ENCODE measurements at regions not wholly inside any gene's neighbourhood (a gene's known extent, or its start where the extent isn't known, plus 50 kb on each side); places are given as distances from the start of the nearest gene placed in this dataset.
A peak's percentile ranks its signal among the peaks of the same experiment; 100 is the strongest.

DNA sequence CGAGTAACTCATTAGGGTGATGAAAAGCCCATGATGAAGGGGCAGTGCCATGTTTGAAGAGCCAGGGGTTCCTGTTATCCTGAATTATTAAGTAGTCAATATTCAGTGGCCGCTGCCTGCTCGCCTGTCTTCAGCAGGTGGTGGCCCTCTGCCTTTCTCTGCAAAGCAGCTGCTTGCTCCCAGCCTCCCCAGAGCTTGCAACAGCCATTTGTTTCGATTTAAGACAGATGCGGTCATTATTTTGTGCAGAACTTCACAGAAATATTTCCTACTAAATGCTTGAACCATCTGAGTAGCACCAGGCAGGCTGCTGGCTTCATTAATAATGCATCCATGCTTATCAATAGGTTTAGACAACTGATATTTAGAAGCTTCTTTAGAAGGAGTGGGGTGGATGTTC lies 104.3 kb upstream of the TTC29 start:
- no peaks in the 10 kb centered on the region for H3K27me3 ChIP-seq
- H3K9me3 ChIP-seq = no peaks in the 10 kb centered on the region
- no peak overlapping the region for H3K4me3 ChIP-seq
- TF ChIP-seq POLR2A (IDR thresholded peaks at IDR 0.05) = no peak
- no peak for TF ChIP-seq CTCF (IDR thresholded peaks at IDR 0.05)
- TF ChIP-seq POLR2AphosphoS5 (IDR thresholded peaks at IDR 0.05) = no peak
- H3K36me3 ChIP-seq = no peaks in the 10 kb centered on the region
- H3K4me1 ChIP-seq = no peaks in the 10 kb centered on the region
- no peak for DNase-seq (ENCODE audit: low spot score in 2 of 2)
- intact Hi-C loops (cut with DNase I; ENCODE audit: low total_unique reads) = no loop called here
- no peak overlapping the region for H3K27ac ChIP-seq

DNA sequence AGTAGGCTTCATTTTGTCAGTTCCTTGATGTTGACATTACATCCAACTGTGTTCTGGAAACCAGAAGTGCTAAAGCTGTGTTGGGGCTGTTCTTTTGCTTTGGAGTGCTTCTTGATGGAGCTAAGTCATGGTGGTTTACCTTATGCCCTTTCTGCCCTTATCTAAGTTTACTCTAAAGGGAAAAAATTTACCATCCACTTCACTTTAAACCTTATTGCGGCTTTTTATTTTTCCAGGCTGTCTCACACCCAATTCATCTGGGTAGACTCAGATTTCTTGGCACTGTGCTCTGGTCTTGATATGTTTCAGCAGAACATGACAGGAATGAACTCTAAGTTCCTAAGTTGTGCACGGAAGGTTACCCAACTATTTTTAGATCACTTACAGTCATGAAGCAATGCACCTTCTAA lies 104.7 kb upstream of the TTC29 start:
- no peak for DNase-seq (ENCODE audit: low spot score in 2 of 2)
- Histone ChIP-seq H3K4me3 (no peak overlapping the region), H3K4me1 (no peaks in the 10 kb centered on the region), H3K9me3 (no peaks in the 10 kb centered on the region), H3K27me3 (no peaks in the 10 kb centered on the region), H3K27ac (no peak overlapping the region), H3K36me3 (no peaks in the 10 kb centered on the region)
- intact Hi-C loops (cut with DNase I; ENCODE audit: low total_unique reads) = no loop called here
- TF ChIP-seq POLR2A (IDR thresholded peaks at IDR 0.05) = no peak
- TF ChIP-seq CTCF (IDR thresholded peaks at IDR 0.05) = no peak
- TF ChIP-seq POLR2AphosphoS5 (IDR thresholded peaks at IDR 0.05) = no peak

- H3K4me3 ChIP-seq = no peak overlapping the region
- H3K4me1 ChIP-seq = no peaks in the 10 kb centered on the region
- no peaks in the 10 kb centered on the region for H3K27me3 ChIP-seq
- no peak overlapping the region for H3K27ac ChIP-seq
- H3K9me3 ChIP-seq = no peaks in the 10 kb centered on the region
- intact Hi-C loops (cut with DNase I; ENCODE audit: low total_unique reads) = no loop called here
- no peaks in the 10 kb centered on the region for H3K36me3 ChIP-seq
- no peak for TF ChIP-seq POLR2A (IDR thresholded peaks at IDR 0.05)
- DNase-seq (ENCODE audit: low spot score in 2 of 2) = no peak
Measured at GRCh38 chr4:147052361-147052760, 106.7 kb upstream of the TTC29 start.

DNA sequence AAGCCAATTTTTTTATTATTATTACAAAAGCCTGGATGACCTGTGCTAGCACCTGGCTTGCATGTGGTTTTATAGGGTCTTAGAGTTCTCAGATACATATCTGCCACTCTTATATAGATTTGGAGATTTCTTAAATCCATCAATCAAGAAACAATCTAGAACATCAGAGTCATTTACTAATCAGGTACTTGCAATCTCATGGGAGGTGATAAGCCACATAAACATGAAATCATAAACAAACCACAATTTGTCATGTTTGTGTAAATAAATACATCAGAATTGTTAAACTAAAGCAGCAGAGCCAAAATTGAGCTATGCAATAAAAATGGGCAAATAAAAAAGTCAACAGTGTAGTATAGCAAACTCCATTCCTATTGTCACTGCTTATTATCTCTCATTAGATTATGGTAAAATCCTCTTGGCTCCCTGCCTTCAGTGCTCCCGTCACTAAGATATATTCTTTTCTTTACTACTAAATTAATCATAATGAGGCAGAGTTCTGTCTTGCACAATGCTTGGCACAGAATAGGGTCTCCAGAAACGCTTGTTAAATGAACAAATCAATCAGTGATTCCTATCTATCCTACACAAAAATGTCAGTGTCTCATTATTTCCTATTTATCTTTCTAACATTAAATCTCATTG lies 108.7 kb upstream of the TTC29 start:
- Histone ChIP-seq H3K4me1 (no peaks in the 10 kb centered on the region), H3K27ac (no peak overlapping the region), H3K9me3 (no peaks in the 10 kb centered on the region), H3K4me3 (no peak overlapping the region), H3K36me3 (no peaks in the 10 kb centered on the region), H3K27me3 (no peaks in the 10 kb centered on the region)
- no peak for DNase-seq (ENCODE audit: low spot score in 2 of 2)
- intact Hi-C loops (cut with DNase I; ENCODE audit: low total_unique reads) = no loop called here
- TF ChIP-seq POLR2AphosphoS5 (IDR thresholded peaks at IDR 0.05) (no peak), CTCF (IDR thresholded peaks at IDR 0.05) (no peak), POLR2A (IDR thresholded peaks at IDR 0.05) (no peak)

DNA sequence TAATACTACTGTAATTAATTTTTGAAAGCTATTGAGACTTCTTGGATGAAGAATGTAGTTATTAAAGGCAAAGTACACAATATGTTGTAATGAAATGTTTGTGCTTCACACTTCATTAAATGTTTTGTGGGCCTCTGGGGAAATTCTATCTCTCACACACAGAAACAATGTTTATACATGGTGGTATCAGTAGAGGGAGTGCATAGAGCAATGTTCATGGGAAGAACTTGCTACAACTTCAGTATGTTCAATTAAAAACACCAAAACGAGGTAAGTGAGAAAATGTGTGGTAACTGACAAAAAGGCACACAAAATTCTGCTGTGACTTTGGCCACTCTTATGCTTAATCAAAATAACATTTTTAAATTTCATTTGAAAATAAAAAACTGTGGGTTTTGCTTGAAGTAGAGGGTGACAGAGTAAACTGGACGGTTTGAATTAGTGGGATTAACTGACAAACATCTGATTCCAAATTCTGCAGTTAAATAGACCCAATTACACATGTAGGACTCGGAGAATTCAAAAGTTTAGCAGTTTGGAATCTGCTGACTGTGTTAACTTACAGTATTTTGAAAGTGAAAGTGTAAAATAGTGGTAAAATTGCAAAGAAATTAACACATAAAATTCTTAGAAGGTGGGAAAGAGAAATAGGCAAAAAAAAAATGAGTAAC lies 111.4 kb upstream of the TTC29 start:
- intact Hi-C loops (cut with DNase I; ENCODE audit: low total_unique reads) = no loop called here
- Histone ChIP-seq H3K4me1 (no peaks in the 10 kb centered on the region), H3K4me3 (peak overlapping the region; percentile 27 to 47 (median 44)), H3K27ac (no peak overlapping the region), H3K9me3 (no peaks in the 10 kb centered on the region), H3K27me3 (no peaks in the 10 kb centered on the region), H3K36me3 (no peaks in the 10 kb centered on the region)
- TF ChIP-seq POLR2A (IDR thresholded peaks at IDR 0.05) (no peak), POLR2AphosphoS5 (IDR thresholded peaks at IDR 0.05) (no peak), CTCF (IDR thresholded peaks at IDR 0.05) (no peak)
- DNase-seq (ENCODE audit: low spot score in 2 of 2) = no peak

All from breast epithelium (tissue), 4 donors.